Endothelial cell of umbilical vein (primary cell): ENCODE measurements at regions not wholly inside any gene's neighbourhood (a gene's known extent, or its start where the extent isn't known, plus 50 kb on each side); places are given as distances from the start of the nearest gene placed in this dataset.

Experiments
- BruUV-seq: library from RNA; stranded (reverse); fragments of 400-500 nt; replicated peaks from 2 replicates; lab custom pipeline; 2021; lab: Mats Ljungman, UMichigan
- CTCF ChIA-PET: fragments of 300-600, 350-600 bp; sonication (Branson Sonifier 250); formaldehyde crosslinking; loops from one replicate; lab custom pipeline; 2021; ENCODE audit warnings: antibody characterized with exemption, inconsistent platforms; lab: Charles Lee
- POLR2A ChIA-PET: fragments of 300-600, 350-600 bp; sonication (Branson Sonifier 250); formaldehyde crosslinking; loops from one replicate; lab custom pipeline; 2021; ENCODE audit warnings: antibody characterized with exemption, inconsistent platforms; lab: Charles Lee
- DNase-seq: peaks from one replicate; pipeline ENCODE4 v3.0.0-alpha.2; 2011; ENCODE audit warnings: low read depth, low spot score
- FAIRE-seq: peaks from 2 replicates; lab custom pipeline; 2011; peaks lifted over from hg19 to GRCh38; lab: Jason Lieb, UNC
- H2AFZ ChIP-seq: 2 replicates; pipeline ENCODE4 v1.6.0; 2012; ENCODE audit warnings: low read depth, low read length, control low read depth, inconsistent platforms
- H3K27ac ChIP-seq: 2 replicates; pipeline ENCODE4 v1.5.1; 2011; ENCODE audit warnings: low read depth, mild to moderate bottlenecking, control low read depth, low read length, moderate library complexity; ENCODE audit not compliant: insufficient read depth
- H3K27me3 ChIP-seq, 2 experiments: 2 replicates each; pipeline versions ENCODE4 v1.6.0 to v1.6.1; 2011; ENCODE audit warnings: low read length in 2 of 2, mixed read lengths in 1 of 2; ENCODE audit not compliant: control insufficient read depth in 2 of 2, insufficient read depth in 2 of 2
- H3K36me3 ChIP-seq, 2 experiments: 2 replicates in 1 of 2; 3 replicates in 1 of 2; pipeline ENCODE4 v1.5.1; 2011; ENCODE audit warnings: low read length in 2 of 2, mild to moderate bottlenecking in 1 of 2, moderate library complexity in 1 of 2; ENCODE audit not compliant: control insufficient read depth in 2 of 2, insufficient read depth in 2 of 2; ENCODE audit errors: extremely low read depth in 1 of 2
- H3K4me1 ChIP-seq: 3 replicates; pipeline ENCODE4 v1.5.1; 2011; ENCODE audit warnings: mild to moderate bottlenecking, low read length; ENCODE audit not compliant: control insufficient read depth, insufficient read depth; ENCODE audit errors: extremely low read depth
- H3K4me2 ChIP-seq: 2 replicates; pipeline ENCODE4 v1.6.1; 2011; ENCODE audit warnings: low read length, control low read depth, mixed read lengths; ENCODE audit not compliant: insufficient read depth
- H3K4me3 ChIP-seq, 3 experiments: fragments of 200-600 bp in 1 of 3; sonication (generic), shearing (Covaris generic) in 1 of 3; replicated peaks in 1 of 3; 2 replicates each; pipeline ENCODE4 v1.5.1; 2011 to 2016; ENCODE audit warnings: control low read depth in 3 of 3, low read length in 3 of 3, mild to moderate bottlenecking in 2 of 3, inconsistent platforms in 1 of 3, low read depth in 1 of 3, moderate library complexity in 1 of 3; ENCODE audit not compliant: insufficient read depth in 1 of 3
- H3K79me2 ChIP-seq: 2 replicates; pipeline ENCODE4 v1.6.0; 2012; ENCODE audit warnings: low read length, inconsistent platforms; ENCODE audit not compliant: control insufficient read depth, insufficient read depth
- H3K9ac ChIP-seq: replicated peaks from 2 replicates; pipeline ENCODE3; 2011; ENCODE audit warnings: low read length, control low read depth; ENCODE audit not compliant: insufficient read depth; ENCODE audit errors: extremely low read depth
- H3K9me1 ChIP-seq: replicated peaks from 3 replicates; pipeline ENCODE4 v1.6.0; 2011; ENCODE audit warnings: mild to moderate bottlenecking, low read length; ENCODE audit not compliant: control insufficient read depth, insufficient read depth; ENCODE audit errors: extremely low read depth
- H3K9me3 ChIP-seq: replicated peaks from 2 replicates; pipeline ENCODE4 v1.5.1; 2012; ENCODE audit warnings: low read length, inconsistent platforms; ENCODE audit not compliant: control insufficient read depth, insufficient read depth
- H4K20me1 ChIP-seq: replicated peaks from 2 replicates; pipeline ENCODE3; 2011; ENCODE audit warnings: mild to moderate bottlenecking, low read length; ENCODE audit not compliant: control insufficient read depth, insufficient read depth; ENCODE audit errors: extremely low read depth
- EZH2 ChIP-seq: IDR thresholded peaks from 2 replicates; pipeline ENCODE4 v1.6.1; 2012; ENCODE audit warnings: borderline replicate concordance, low read depth, mild to moderate bottlenecking, moderate library complexity, low read length, inconsistent platforms; ENCODE audit not compliant: severe bottlenecking
- GATA2 ChIP-seq: IDR thresholded peaks from 2 replicates; pipeline ENCODE4 v1.7.0; 2011; ENCODE audit warnings: low read depth, mild to moderate bottlenecking, moderate library complexity, mixed read lengths, low read length; ENCODE audit not compliant: insufficient read length, insufficient read depth
- JUN ChIP-seq: IDR thresholded peaks from 2 replicates; pipeline ENCODE4 v1.6.1; 2011; ENCODE audit warnings: borderline replicate concordance, low read depth; ENCODE audit not compliant: insufficient read length, insufficient read depth
- MYC ChIP-seq: IDR thresholded peaks from one replicate; pipeline ENCODE4 v1.6.1; 2011; ENCODE audit warnings: mild to moderate bottlenecking, low read depth, low read length
- POLR2A ChIP-seq: IDR thresholded peaks from 2 replicates; pipeline ENCODE4 v1.6.1; 2012; ENCODE audit warnings: low read depth, mild to moderate bottlenecking, control low read depth, low read length
- dilution Hi-C: fragments of 300-500 bp; cut with MboI; formaldehyde crosslinking; loops from one replicate; pipeline ENCODE4 v1.15.0; 2019; ENCODE audit warnings: low sequenced_read_pairs; ENCODE audit not compliant: extremely low pct_ligation_motif_present
- intact Hi-C: fragments of 100-400 bp; cut with micrococcal nuclease; formaldehyde crosslinking; loops from one replicate; pipeline ENCODE4 v1.10.0; 2022

GRCh38 chr2:120562218-120563005 lies 173.3 kb upstream of the GLI2 start:
- Histone ChIP-seq H3K9ac (no peak overlapping the region), H3K9me1 (no peaks in the 10 kb centered on the region), H2AFZ (no peak overlapping the region), H4K20me1 (no peaks in the 10 kb centered on the region), H3K27ac (no peak overlapping the region), H3K36me3 (no peaks in the 10 kb centered on the region), H3K9me3 (no peaks in the 10 kb centered on the region), H3K4me1 (no peaks in the 10 kb centered on the region), H3K27me3 (peaks cover 0 to 21% of the 10 kb centered on the region in 2 experiments), H3K4me2 (no peak overlapping the region), H3K79me2 (no peaks in the 10 kb centered on the region), H3K4me3 (no peak overlapping the region)
- DNase-seq = no peak
- no peak for FAIRE-seq
- no TSS peak for BruUV-seq
- CTCF ChIA-PET = no interaction called here
- no peak for TF ChIP-seq POLR2A
- no peak for TF ChIP-seq MYC
- POLR2A ChIA-PET = no interaction called here
- dilution Hi-C loops (no loop called here), intact Hi-C loops (no loop called here)

DNA sequence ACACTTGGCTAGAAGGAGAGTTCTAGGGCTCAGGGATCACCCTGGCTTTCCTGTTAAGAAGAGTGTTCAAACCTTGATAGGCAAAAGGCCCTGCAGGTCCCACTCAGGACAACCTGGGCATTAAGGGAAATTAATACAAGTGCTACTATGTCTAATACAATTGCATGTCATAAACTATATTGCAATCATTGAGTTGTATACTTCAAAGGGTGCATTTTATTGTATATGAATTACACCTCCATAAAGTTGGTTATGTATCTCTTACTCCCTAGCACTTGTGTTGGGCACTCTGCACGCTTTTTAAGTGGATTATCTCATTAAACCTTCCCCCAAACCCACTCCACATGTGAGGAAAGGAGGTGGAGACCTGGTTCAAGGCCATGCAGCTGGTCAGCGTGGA lies 172.1 kb upstream of the GLI2 start:
- peaks cover 0 to 27% of the 10 kb centered on the region in 2 experiments for H3K27me3 ChIP-seq
- FAIRE-seq = no peak
- TF ChIP-seq GATA2 (no peak), EZH2 (no peak), JUN (no peak)

More for the DNA sequence above, 172.1 kb upstream of the GLI2 start:
- no TSS peak for BruUV-seq
- DNase-seq = no peak
- Histone ChIP-seq H3K27ac (no peak overlapping the region), H3K4me3 (no peak overlapping the region), H3K79me2 (no peaks in the 10 kb centered on the region), H3K9me3 (no peaks in the 10 kb centered on the region), H2AFZ (no peak overlapping the region), H3K4me2 (no peak overlapping the region), H4K20me1 (no peaks in the 10 kb centered on the region), H3K9ac (no peak overlapping the region), H3K36me3 (no peaks in the 10 kb centered on the region), H3K4me1 (no peaks in the 10 kb centered on the region), H3K9me1 (no peaks in the 10 kb centered on the region)
- dilution Hi-C loops = no loop called here
- CTCF ChIA-PET = no interaction called here
- POLR2A ChIA-PET = no interaction called here
- intact Hi-C loops = no loop called here
